A549 (cell line): ENCODE measurements at regions not wholly inside any gene's neighbourhood (a gene's known extent, or its start where the extent isn't known, plus 50 kb on each side); places are given as distances from the start of the nearest gene placed in this dataset.
"Not testable (repeated sequence)": the region's sequence is repeated elsewhere in the genome, so short reads cannot be mapped to it uniquely, and the experiment has no call there.

ENCODE experiments used
- ATAC-seq, 2 experiments: fragments of 200-7000 bp in 1 of 2; fragments of >200 bp in 1 of 2; cut with Nextera tagmentation in 1 of 2; cut with Tn5 transposase in 1 of 2; 3 replicates each; pipeline versions ENCODE4 v1.8.0 to v1.9.1; 2018 to 2020; ENCODE audit warnings: mild to moderate bottlenecking in 1 of 2, moderate library complexity in 1 of 2
- CTCF ChIA-PET: fragments of 300-600 bp; sonication (Branson Sonifier 250); formaldehyde crosslinking; extraction: SDS; loops from one replicate; lab custom pipeline; 2021; ENCODE audit warnings: antibody characterized with exemption, inconsistent platforms; lab: Yijun Ruan, JAX
- POLR2A ChIA-PET: fragments of 350-600 bp; formaldehyde crosslinking; extraction: SDS; loops from one replicate; lab custom pipeline; 2021; ENCODE audit warnings: antibody characterized with exemption, inconsistent platforms; lab: Yijun Ruan, JAX
- DNase-seq, 2 experiments: peaks; one replicate each; pipeline versions ENCODE4 v3.0.0 to v3.0.0-alpha.2; 2011 to 2016; ENCODE audit warnings: low read depth in 1 of 2, low spot score in 1 of 2
- FAIRE-seq: peaks from 2 replicates; lab custom pipeline; 2011; peaks lifted over from hg19 to GRCh38; lab: Jason Lieb, UNC
- H3K27ac ChIP-seq, 2 experiments: fragments of >200 bp; sonication (Bioruptor Twin); formaldehyde crosslinking; 3 replicates each; pipeline ENCODE4 v1.5.1; 2016 to 2017
- H3K4me1 ChIP-seq: fragments of >200 bp; sonication (Bioruptor Twin); formaldehyde crosslinking; 3 replicates; pipeline ENCODE4 v1.6.1; 2016
- H3K4me2 ChIP-seq: fragments of >200 bp; sonication (Bioruptor Twin); formaldehyde crosslinking; 3 replicates; pipeline ENCODE4 v1.6.1; 2016
- H3K4me3 ChIP-seq: fragments of >200 bp; sonication (Bioruptor Twin); formaldehyde crosslinking; 3 replicates; pipeline ENCODE4 v1.5.1; 2016
- H3K9me3 ChIP-seq: fragments of >200 bp; sonication (Bioruptor Twin); formaldehyde crosslinking; 3 replicates; pipeline ENCODE4 v1.6.1; 2016
- CEBPB ChIP-seq, 2 experiments: fragments of >200 bp in 1 of 2; sonication (Bioruptor Twin) in 1 of 2; formaldehyde crosslinking in 1 of 2; IDR thresholded peaks; 2 replicates each; pipeline ENCODE4 v1.6.1; 2012 to 2016
- CTCF ChIP-seq: fragments of >200 bp; sonication (Bioruptor Twin); formaldehyde crosslinking; IDR thresholded peaks from 3 replicates; pipeline ENCODE4 v1.5.1; 2016
- E2F6 ChIP-seq: IDR thresholded peaks from 2 replicates; pipeline ENCODE4 v1.6.1; 2012; ENCODE audit warnings: low read depth, borderline replicate concordance
- EHF ChIP-seq: fragments of 250-450 bp; sonication (Bioruptor Pico); IDR thresholded peaks from 2 replicates; pipeline ENCODE4 v1.5.0; 2020; ENCODE audit warnings: mild to moderate bottlenecking
- EHMT2 ChIP-seq: fragments of 200-600 bp; sonication (generic); IDR thresholded peaks from 2 replicates; pipeline ENCODE4 v1.6.1; 2016; ENCODE audit warnings: antibody characterized with exemption, low read depth, mild to moderate bottlenecking, moderate library complexity
- EP300 ChIP-seq, 2 experiments: fragments of >200 bp; sonication (Bioruptor Twin); formaldehyde crosslinking; IDR thresholded peaks; 2 replicates in 1 of 2; 3 replicates in 1 of 2; pipeline ENCODE4 v1.6.1; 2016 to 2017
- FOSL2 ChIP-seq, 2 experiments: fragments of 450-650 bp in 1 of 2; fragments of >200 bp in 1 of 2; sonication (Bioruptor Twin) in 1 of 2; formaldehyde crosslinking; IDR thresholded peaks; 2 replicates each; pipeline versions ENCODE4 v1.5.0 to v1.6.1; 2016 to 2020; ENCODE audit warnings: mild to moderate bottlenecking in 1 of 2, moderate library complexity in 1 of 2
- FOXS1 ChIP-seq: fragments of 250-450 bp; sonication (Bioruptor Pico); IDR thresholded peaks from 2 replicates; pipeline ENCODE4 v1.5.0; 2020; ENCODE audit warnings: mild to moderate bottlenecking, moderate library complexity
- HMGXB4 ChIP-seq: fragments of 250-450 bp; sonication (Bioruptor Pico); IDR thresholded peaks from 2 replicates; pipeline ENCODE4 v1.5.0; 2021; ENCODE audit warnings: mild to moderate bottlenecking, moderate library complexity, borderline replicate concordance
- HOXB5 ChIP-seq: fragments of 250-450 bp; sonication (Bioruptor Pico); IDR thresholded peaks from 2 replicates; pipeline ENCODE4 v1.5.0; 2020; ENCODE audit warnings: mild to moderate bottlenecking, moderate library complexity
- NFE2L2 ChIP-seq: fragments of 150-350 bp; conservative IDR thresholded peaks from 2 replicates; pipeline ENCODE4 v1.6.1; 2014; ENCODE audit warnings: low read length
- NPAS2 ChIP-seq: fragments of 250-450 bp; sonication (Bioruptor Pico); IDR thresholded peaks from 2 replicates; pipeline ENCODE4 v1.8.0; 2022; ENCODE audit warnings: mild to moderate bottlenecking, moderate library complexity, borderline replicate concordance
- NR3C1 ChIP-seq: fragments of >200 bp; sonication (Bioruptor Twin); formaldehyde crosslinking; IDR thresholded peaks from 3 replicates; pipeline ENCODE4 v1.6.1; 2017
- RAD21 ChIP-seq, 2 experiments: fragments of >200 bp in 1 of 2; sonication (Bioruptor Twin) in 1 of 2; formaldehyde crosslinking in 1 of 2; IDR thresholded peaks in 1 of 2; conservative IDR thresholded peaks in 1 of 2; 2 replicates in 1 of 2; 3 replicates in 1 of 2; pipeline ENCODE4 v1.6.1; 2012 to 2018; ENCODE audit warnings: inconsistent platforms in 1 of 2
- RCOR1 ChIP-seq: fragments of 150-350 bp; IDR thresholded peaks from 2 replicates; pipeline ENCODE4 v1.6.1; 2014; ENCODE audit warnings: antibody characterized with exemption, low read length, low read depth
- RNF2 ChIP-seq: fragments of 200-600 bp; sonication (generic); IDR thresholded peaks from 2 replicates; pipeline ENCODE4 v1.6.1; 2016; ENCODE audit warnings: low read depth, mild to moderate bottlenecking, antibody characterized with exemption, moderate library complexity, borderline replicate concordance
- TFCP2L1 ChIP-seq: fragments of 250-450 bp; sonication (Bioruptor Pico); IDR thresholded peaks from 2 replicates; pipeline ENCODE4 v1.5.0; 2021; ENCODE audit warnings: mild to moderate bottlenecking
- TP53 ChIP-seq: fragments of 250-450 bp; sonication (Bioruptor Pico); IDR thresholded peaks from 2 replicates; pipeline ENCODE4 v1.5.0; 2021; ENCODE audit warnings: mild to moderate bottlenecking, moderate library complexity
- ZFP36 ChIP-seq: fragments of 450-650 bp; IDR thresholded peaks from 2 replicates; pipeline ENCODE4 v1.6.1; 2014; ENCODE audit warnings: borderline replicate concordance; ENCODE audit not compliant: partially characterized antibody
- ZNF302 ChIP-seq: fragments of 250-450 bp; sonication (Bioruptor Pico); IDR thresholded peaks from 2 replicates; pipeline ENCODE4 v1.9.0; 2021; ENCODE audit warnings: inconsistent platforms, mild to moderate bottlenecking, moderate library complexity
- WGBS: methylation state at CpG from one replicate; pipeline ENCODE4 v1.1.6; 2017; ENCODE audit errors: missing lambda C conversion rate; 5-methylcytosine and 5-hydroxymethylcytosine counted together
- TF ChIP-seq, protein P1 (sequence below): IDR thresholded peaks from 2 replicates; pipeline ENCODE4 v1.6.1; 2012
- TF ChIP-seq, protein P2 (sequence below): fragments of 150-350 bp; IDR thresholded peaks from 2 replicates; pipeline ENCODE4 v1.6.1; 2014; ENCODE audit warnings: low read depth, mild to moderate bottlenecking, low read length
- TF ChIP-seq, protein P3 (sequence below): fragments of >200 bp; sonication (Bioruptor Twin); formaldehyde crosslinking; IDR thresholded peaks from 2 replicates; pipeline ENCODE4 v1.6.1; 2016

GRCh38 chr12:25311506-25311905, 60.8 kb upstream of the KRAS start:
- FAIRE-seq = no peak
- H3K4me3 ChIP-seq = no peak overlapping the region
- no peaks in the 10 kb centered on the region for H3K4me1 ChIP-seq
- TF ChIP-seq, protein P1, sequence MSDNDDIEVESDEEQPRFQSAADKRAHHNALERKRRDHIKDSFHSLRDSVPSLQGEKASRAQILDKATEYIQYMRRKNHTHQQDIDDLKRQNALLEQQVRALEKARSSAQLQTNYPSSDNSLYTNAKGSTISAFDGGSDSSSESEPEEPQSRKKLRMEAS = no peak
- TF ChIP-seq FOXS1 (CRISPR knock-in tag) (no peak), TFCP2L1 (CRISPR knock-in tag) (no peak), CEBPB (IDR thresholded peaks at IDR 0.05) (no peak), ZFP36 (no peak), HOXB5 (CRISPR knock-in tag) (no peak), ZNF302 (CRISPR knock-in tag) (no peak), RAD21 (conservative IDR thresholded peaks at IDR 0.05 in 1 of 2, IDR thresholded peaks at IDR 0.05 in 1 of 2) (no peak), RCOR1 (no peak), EHF (no peak), FOSL2 (IDR thresholded peaks at IDR 0.05) (no peak), FOSL2 (CRISPR knock-in tag; IDR thresholded peaks at IDR 0.05) (no peak), E2F6 (no peak), TP53 (CRISPR knock-in tag) (no peak), NR3C1 (no peak), NPAS2 (CRISPR knock-in tag) (no peak)
- TF ChIP-seq, protein P2, sequence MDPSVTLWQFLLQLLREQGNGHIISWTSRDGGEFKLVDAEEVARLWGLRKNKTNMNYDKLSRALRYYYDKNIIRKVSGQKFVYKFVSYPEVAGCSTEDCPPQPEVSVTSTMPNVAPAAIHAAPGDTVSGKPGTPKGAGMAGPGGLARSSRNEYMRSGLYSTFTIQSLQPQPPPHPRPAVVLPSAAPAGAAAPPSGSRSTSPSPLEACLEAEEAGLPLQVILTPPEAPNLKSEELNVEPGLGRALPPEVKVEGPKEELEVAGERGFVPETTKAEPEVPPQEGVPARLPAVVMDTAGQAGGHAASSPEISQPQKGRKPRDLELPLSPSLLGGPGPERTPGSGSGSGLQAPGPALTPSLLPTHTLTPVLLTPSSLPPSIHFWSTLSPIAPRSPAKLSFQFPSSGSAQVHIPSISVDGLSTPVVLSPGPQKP = no peak
- TF ChIP-seq, protein P3, sequence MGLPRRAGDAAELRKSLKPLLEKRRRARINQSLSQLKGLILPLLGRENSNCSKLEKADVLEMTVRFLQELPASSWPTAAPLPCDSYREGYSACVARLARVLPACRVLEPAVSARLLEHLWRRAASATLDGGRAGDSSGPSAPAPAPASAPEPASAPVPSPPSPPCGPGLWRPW = no peak
- ChIA-PET CTCF (interaction anchor here (1.3 kb wide), 1 partner anchor 74 kb away, joined by 3 read pairs; no protein-coding TSS in a partner anchor), POLR2A (no interaction called here)
- DNase-seq = no peak
- no peak overlapping the region for H3K4me2 ChIP-seq
- no peak overlapping the region for H3K27ac ChIP-seq
- ATAC-seq = no peak
- H3K9me3 ChIP-seq = no peaks in the 10 kb centered on the region
- WGBS = 49% methylated on average over 3 of the region's 3 CpGs

DNA sequence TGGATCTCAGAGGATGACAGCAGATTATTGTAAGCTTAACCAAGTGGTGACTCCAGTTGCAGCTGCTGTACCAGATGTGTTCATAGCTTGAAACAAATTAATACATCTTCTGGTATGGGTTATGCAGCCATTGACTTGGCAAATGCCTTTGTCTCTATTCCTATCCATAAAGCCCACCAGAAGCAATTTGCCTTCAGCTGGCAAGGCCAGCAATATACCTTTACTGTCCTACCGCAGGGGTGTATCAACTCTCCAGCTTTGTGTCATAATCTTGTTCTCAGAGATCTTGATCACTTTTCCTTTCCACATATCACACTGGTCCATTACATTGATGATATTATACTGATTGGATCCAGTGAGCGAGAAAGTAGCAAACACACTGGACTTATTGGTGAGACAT, 59.3 kb upstream of the KRAS start:
- H3K9me3 ChIP-seq, H3K4me1 ChIP-seq, DNase-seq, H3K27ac ChIP-seq, H3K4me3 ChIP-seq, FAIRE-seq, H3K4me2 ChIP-seq, ATAC-seq, POLR2A ChIA-PET: not testable (repeated sequence)
- CTCF ChIA-PET = interaction anchor here (0.6 kb wide), 1 partner anchor 51 kb away, joined by 4 read pairs; no protein-coding TSS in a partner anchor
- 71% methylated on average over 2 of the region's 2 CpGs for WGBS

DNA sequence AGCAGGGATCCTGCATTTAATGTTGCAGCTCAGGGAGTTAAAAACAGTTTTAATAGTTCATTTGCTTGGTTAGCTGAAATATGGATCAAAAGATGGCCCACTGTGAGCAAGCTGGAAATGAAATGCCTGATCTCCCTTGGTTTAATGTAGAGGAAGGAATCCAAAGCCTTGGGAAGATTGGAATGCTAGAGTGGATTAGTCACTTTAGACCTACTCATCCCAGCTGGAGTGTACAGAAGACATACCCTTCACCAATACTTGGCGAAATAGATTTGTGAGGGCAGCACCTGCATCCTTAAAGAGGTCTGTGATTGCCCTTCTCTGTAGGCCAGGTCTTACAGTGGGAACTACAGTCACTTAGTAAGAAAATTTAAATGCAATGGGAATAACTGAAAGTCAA, 58.0 kb upstream of the KRAS start:
- TF ChIP-seq NFE2L2 = no peak
- Histone ChIP-seq H3K27ac (no peak overlapping the region), H3K4me1 (no peaks in the 10 kb centered on the region), H3K4me2 (no peak overlapping the region), H3K4me3 (no peak overlapping the region), H3K9me3 (no peaks in the 10 kb centered on the region)
- ATAC-seq (no peak), DNase-seq (no peak), FAIRE-seq (no peak)
- CTCF ChIA-PET = interaction anchor here (1.1 to 1.4 kb wide), 2 partner anchors 9 to 11 kb away, joined by 3 to 4 read pairs; no protein-coding TSS in a partner anchor
- POLR2A ChIA-PET = no interaction called here
- WGBS = 47% methylated on average over 1 of the region's 1 CpG

DNA sequence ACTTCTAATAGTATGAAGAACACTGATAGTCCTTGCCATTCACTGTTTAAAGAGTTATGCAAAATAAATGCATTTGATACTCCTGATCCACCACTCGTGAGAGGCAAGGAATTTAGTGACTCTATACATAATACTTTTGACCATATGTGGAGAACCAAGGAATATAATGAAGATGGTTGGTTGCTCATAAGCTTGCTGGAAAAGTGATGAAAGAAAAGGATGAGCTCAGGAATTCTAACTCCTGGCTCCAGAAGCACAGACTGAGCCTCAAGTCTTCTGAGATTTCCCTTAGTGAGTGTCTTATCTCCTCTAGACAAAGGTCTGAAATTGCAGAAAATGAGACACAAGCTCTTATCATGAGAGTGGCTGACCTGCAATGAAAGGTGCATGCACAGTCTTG, 57.1 kb upstream of the KRAS start:
- H3K9me3 ChIP-seq = no peaks in the 10 kb centered on the region
- no peak for FAIRE-seq
- 14% methylated on average over 1 of the region's 1 CpG for WGBS
- ChIA-PET POLR2A (no interaction called here), CTCF (interaction anchor here (1.1 to 1.4 kb wide), 3 partner anchors 9 to 12 kb away, joined by 3 to 5 read pairs (median 4); no protein-coding TSS in a partner anchor)
- DNase-seq = no peak
- no peak overlapping the region for H3K4me3 ChIP-seq
- H3K27ac ChIP-seq = no peak overlapping the region
- H3K4me2 ChIP-seq = no peak overlapping the region
- H3K4me1 ChIP-seq = no peaks in the 10 kb centered on the region
- ATAC-seq = no peak
- TF ChIP-seq CTCF (no peak), HMGXB4 (CRISPR knock-in tag) (no peak), RNF2 (no peak), EP300 (IDR thresholded peaks at IDR 0.05) (no peak), EHMT2 (no peak)
